Retinal pigment epithelial cell (primary cell): ENCODE measurements at regions not wholly inside any gene's neighbourhood (a gene's known extent, or its start where the extent isn't known, plus 50 kb on each side); places are given as distances from the start of the nearest gene placed in this dataset.
"Not testable (repeated sequence)": the region's sequence is repeated elsewhere in the genome, so short reads cannot be mapped to it uniquely, and the experiment has no call there.

Experiments
- DNase-seq: peaks from one replicate; pipeline ENCODE4 v3.0.0-alpha.2; 2010; ENCODE audit warnings: low read depth
- H3K4me3 ChIP-seq: 2 replicates; pipeline ENCODE4 v1.5.1; 2011; ENCODE audit warnings: mild to moderate bottlenecking, low read length, control low read depth, moderate library complexity
- CTCF ChIP-seq: conservative IDR thresholded peaks from 2 replicates; pipeline ENCODE4 v1.5.1; 2011; ENCODE audit warnings: low read depth, low read length, control low read depth, inconsistent platforms

DNA sequence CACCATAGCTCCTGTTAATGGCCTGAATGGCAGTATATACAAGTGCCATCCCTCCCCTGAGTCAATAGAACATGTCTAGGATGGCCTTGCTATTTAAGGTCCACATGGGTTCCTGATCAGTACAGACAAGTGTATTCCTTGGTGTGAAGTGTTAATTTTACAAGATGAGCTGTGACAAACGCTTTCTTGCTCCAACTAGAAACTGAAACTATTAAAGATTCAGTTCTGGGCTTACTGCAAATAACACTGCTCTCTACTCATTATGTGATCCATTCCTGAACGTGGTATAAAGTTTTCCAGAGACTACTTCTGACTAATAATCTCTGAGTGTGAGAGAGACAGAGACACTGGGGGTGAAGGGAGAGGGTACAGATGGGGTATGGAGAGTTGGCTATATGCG lies 198.0 kb upstream of the FBXL4 start:
- no peak for DNase-seq
- H3K4me3 ChIP-seq = no peak overlapping the region
- no peak for TF ChIP-seq CTCF

- no peak overlapping the region for H3K4me3 ChIP-seq
- no peak for TF ChIP-seq CTCF
- DNase-seq = no peak
Observed at GRCh38 chr6:99143108-99143861, 195.5 kb upstream of the FBXL4 start.

DNA sequence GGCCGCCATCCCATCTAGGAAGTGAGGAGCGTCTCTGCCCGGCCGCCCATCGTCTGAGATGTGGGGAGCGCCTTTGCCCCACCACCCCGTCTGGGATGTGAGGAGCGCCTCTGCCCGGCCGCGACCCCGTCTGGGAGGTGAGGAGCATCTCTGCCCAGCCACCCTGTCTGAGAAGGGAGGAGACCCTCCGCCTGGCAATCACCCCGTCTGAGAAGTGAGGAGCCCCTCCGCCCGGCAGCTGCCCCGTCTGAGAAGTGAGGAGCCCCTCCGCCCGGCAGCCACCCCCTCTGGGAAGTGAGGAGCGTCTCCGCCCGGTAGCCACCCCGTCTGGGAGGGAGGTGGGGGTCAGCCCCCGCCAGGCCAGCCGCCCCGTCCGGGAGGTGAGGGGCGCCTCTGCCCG lies 194.2 kb upstream of the FBXL4 start:
- H3K4me3 ChIP-seq, DNase-seq: not testable (repeated sequence)

- no peak for DNase-seq
- TF ChIP-seq CTCF = no peak
- H3K4me3 ChIP-seq = no peak overlapping the region
Observed at GRCh38 chr6:99138445-99138844, 190.7 kb upstream of the FBXL4 start.

GRCh38 chr6:99137314-99137713 lies 189.6 kb upstream of the FBXL4 start:
- H3K4me3 ChIP-seq = no peak overlapping the region
- TF ChIP-seq CTCF = no peak

GRCh38 chr6:99136488-99136887 lies 188.7 kb upstream of the FBXL4 start:
- H3K4me3 ChIP-seq = no peak overlapping the region
- TF ChIP-seq CTCF = no peak
- no peak for DNase-seq

More at GRCh38 chr6:99137314-99137713, 189.6 kb upstream of the FBXL4 start:
- DNase-seq = no peak

DNA sequence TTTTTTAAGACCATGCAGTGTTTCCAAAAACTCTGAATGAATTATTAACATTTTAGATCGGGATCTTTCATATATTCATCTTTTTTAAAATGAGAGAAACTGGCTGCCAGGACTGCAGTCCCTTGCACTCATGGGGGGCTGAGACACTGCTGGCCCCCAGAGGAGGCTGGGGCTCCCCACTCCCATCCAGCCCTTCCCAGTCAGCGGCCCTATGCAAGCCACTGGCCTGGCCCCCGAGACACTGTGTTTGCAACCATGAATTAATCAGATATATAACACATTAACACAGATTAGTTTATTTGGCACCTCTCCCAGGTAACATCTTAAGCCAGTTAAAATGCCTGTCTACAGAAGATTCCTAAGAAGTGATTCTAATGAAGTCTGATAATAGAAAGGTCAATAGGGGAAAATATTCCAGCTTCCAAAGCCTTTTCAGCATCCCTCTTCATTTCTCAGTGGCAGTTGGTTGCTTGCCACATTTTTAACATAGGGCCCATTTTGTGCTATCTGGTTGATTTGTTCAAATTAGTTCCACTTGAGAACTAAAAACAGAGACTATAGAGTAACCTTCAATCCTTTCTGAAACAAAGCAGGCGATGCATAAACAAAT lies 184.4 kb upstream of the FBXL4 start:
- peak; percentile 31 for DNase-seq
- no peak for TF ChIP-seq CTCF
- H3K4me3 ChIP-seq = no peak overlapping the region
